ENCODE measurements at regions not wholly inside any gene's neighbourhood (a gene's known extent, or its start where the extent isn't known, plus 50 kb on each side); places are given as distances from the start of the nearest gene placed in this dataset.

GRCh38 chr5:175001876-175002645 lies 277.7 kb downstream of the MSX2 start:
- no peak for DNase-seq (ENCODE audit: low spot score in 2 of 2)
- intact Hi-C loops (cut with DNase I; ENCODE audit: low total_unique reads), result no loop called here

DNA sequence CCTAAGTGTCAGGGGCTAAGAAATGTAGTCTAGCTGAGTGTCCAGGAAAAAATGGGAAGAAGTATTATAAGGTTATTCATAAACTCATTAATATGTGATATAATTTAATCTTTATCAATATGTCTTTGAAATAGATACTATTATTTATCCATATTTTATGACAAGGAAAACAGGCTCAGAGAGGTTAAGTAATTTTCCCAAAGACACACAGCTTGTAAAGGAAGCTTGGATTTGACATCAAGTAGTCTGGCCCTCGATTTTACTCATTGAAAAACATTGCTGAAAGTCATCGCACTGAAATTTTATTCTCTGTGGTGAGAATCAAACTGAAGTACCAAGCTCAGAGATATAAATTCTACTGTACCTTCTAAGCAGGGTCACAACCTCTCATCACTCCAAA lies 276.9 kb downstream of the MSX2 start:
- H3K27me3 ChIP-seq, result peaks cover 0 to 3% of the 10 kb centered on the region in 2 donors
- H3K4me1 ChIP-seq, result no peaks in the 10 kb centered on the region
- no peak overlapping the region for H3K4me3 ChIP-seq
- TF ChIP-seq POLR2A (IDR thresholded peaks at IDR 0.05) (no peak), CTCF (IDR thresholded peaks at IDR 0.05) (no peak), POLR2AphosphoS5 (IDR thresholded peaks at IDR 0.05) (no peak)
- H3K9me3 ChIP-seq, result peaks cover 0 to 13% of the 10 kb centered on the region in 2 donors
- DNase-seq (ENCODE audit: low spot score in 2 of 2), result no peak
- intact Hi-C loops (cut with DNase I; ENCODE audit: low total_unique reads), result no loop called here
- no peak overlapping the region for H3K27ac ChIP-seq
- H3K36me3 ChIP-seq, result no peaks in the 10 kb centered on the region

More at GRCh38 chr5:175001876-175002645, 277.7 kb downstream of the MSX2 start:
- no peaks in the 10 kb centered on the region for H3K4me1 ChIP-seq
- H3K9me3 ChIP-seq, result peaks cover 0 to 13% of the 10 kb centered on the region in 2 donors
- H3K36me3 ChIP-seq, result no peaks in the 10 kb centered on the region
- H3K4me3 ChIP-seq, result no peak overlapping the region
- peaks cover 0 to 3% of the 10 kb centered on the region in 2 donors for H3K27me3 ChIP-seq
- H3K27ac ChIP-seq, result no peak overlapping the region
- TF ChIP-seq CTCF (IDR thresholded peaks at IDR 0.05) (no peak), POLR2AphosphoS5 (IDR thresholded peaks at IDR 0.05) (no peak), POLR2A (IDR thresholded peaks at IDR 0.05) (no peak)

- Histone ChIP-seq H3K36me3 (no peaks in the 10 kb centered on the region), H3K27ac (no peak overlapping the region), H3K9me3 (peaks cover 0 to 13% of the 10 kb centered on the region in 2 donors), H3K4me1 (no peaks in the 10 kb centered on the region), H3K4me3 (no peak overlapping the region), H3K27me3 (no peaks in the 10 kb centered on the region)
- DNase-seq (ENCODE audit: low spot score in 2 of 2), result no peak
- TF ChIP-seq CTCF (IDR thresholded peaks at IDR 0.05) (no peak), POLR2AphosphoS5 (IDR thresholded peaks at IDR 0.05) (no peak), POLR2A (IDR thresholded peaks at IDR 0.05) (no peak)
- intact Hi-C loops (cut with DNase I; ENCODE audit: low total_unique reads), result no loop called here
Observed at GRCh38 chr5:174999581-174999980, 275.2 kb downstream of the MSX2 start.

- DNase-seq (ENCODE audit: low spot score in 2 of 2), result no peak
- no peaks in the 10 kb centered on the region for H3K4me1 ChIP-seq
- no peaks in the 10 kb centered on the region for H3K36me3 ChIP-seq
- intact Hi-C loops (cut with DNase I; ENCODE audit: low total_unique reads), result no loop called here
- H3K9me3 ChIP-seq, result peaks cover 0 to 13% of the 10 kb centered on the region in 2 donors
- no peaks in the 10 kb centered on the region for H3K27me3 ChIP-seq
- TF ChIP-seq POLR2AphosphoS5 (IDR thresholded peaks at IDR 0.05), result no peak
- TF ChIP-seq CTCF (IDR thresholded peaks at IDR 0.05), result no peak
- no peak for TF ChIP-seq POLR2A (IDR thresholded peaks at IDR 0.05)
- H3K27ac ChIP-seq, result no peak overlapping the region
- no peak overlapping the region for H3K4me3 ChIP-seq
Observed at GRCh38 chr5:174998131-174998730, 273.8 kb downstream of the MSX2 start.

GRCh38 chr5:174997688-174998087 lies 273.3 kb downstream of the MSX2 start:
- TF ChIP-seq POLR2AphosphoS5 (IDR thresholded peaks at IDR 0.05), result no peak
- TF ChIP-seq CTCF (IDR thresholded peaks at IDR 0.05), result no peak
- no peak for TF ChIP-seq POLR2A (IDR thresholded peaks at IDR 0.05)
- Histone ChIP-seq H3K27ac (no peak overlapping the region), H3K4me1 (no peaks in the 10 kb centered on the region), H3K36me3 (no peaks in the 10 kb centered on the region), H3K27me3 (no peaks in the 10 kb centered on the region), H3K4me3 (no peak overlapping the region), H3K9me3 (peaks cover 0 to 13% of the 10 kb centered on the region in 2 donors)
- DNase-seq (ENCODE audit: low spot score in 2 of 2), result no peak
- intact Hi-C loops (cut with DNase I; ENCODE audit: low total_unique reads), result loop anchor here (2.0 kb wide), 1 partner anchor 71 kb away; no protein-coding TSS in a partner anchor

All from breast epithelium (tissue), 4 donors.